ENCODE measurements at regions not wholly inside any gene's neighbourhood (a gene's known extent, or its start where the extent isn't known, plus 50 kb on each side); places are given as distances from the start of the nearest gene placed in this dataset.
A peak's percentile ranks its signal among the peaks of the same experiment; 100 is the strongest.

- ChIA-PET CTCF (ENCODE audit: low intra/inter-chr PET ratio, low total read pairs) (no interaction called here), POLR2A (no interaction called here)
- peak; percentile 8 for DNase-seq (ENCODE audit: low spot score)
- Histone ChIP-seq H4K20me1 (ENCODE audit: insufficient read depth, low read length) (no peaks in the 10 kb centered on the region), H2AFZ (ENCODE audit: low read length) (no peak overlapping the region), H3K4me1 (ENCODE audit: insufficient read depth, low read length) (no peaks in the 10 kb centered on the region), H3K27ac (ENCODE audit: extremely low read length, insufficient read depth, low read length) (no peak overlapping the region), H3K36me3 (replicated peaks in 1 of 2; ENCODE audit: control insufficient read depth in 1 of 2, insufficient read depth in 2 of 2, low read length in 2 of 2) (no peaks in the 10 kb centered on the region), H3K27me3 (ENCODE audit: control insufficient read depth in 1 of 2, insufficient read depth in 2 of 2, low read length in 2 of 2) (peaks cover 1 to 28% of the 10 kb centered on the region in 2 experiments; a peak in 3 of 5 replicates), H3K4me3 (replicated peaks in 1 of 3; ENCODE audit: insufficient read depth in 1 of 3, low read depth in 2 of 3, low read length in 3 of 3) (no peak overlapping the region), H3K9ac (ENCODE audit: insufficient read depth, low read depth, low read length) (no peak overlapping the region), H3K4me2 (ENCODE audit: low read depth, low read length) (no peak overlapping the region), H3K9me3 (ENCODE audit: low read length) (no peaks in the 10 kb centered on the region), H3K79me2 (ENCODE audit: insufficient read depth, low read length) (no peaks in the 10 kb centered on the region)
- WGBS (ENCODE audit: low lambda C conversion rate): under 1% methylated on average over 5 of the region's 11 CpGs
- FAIRE-seq: no peak
- BruUV-seq (replicated peaks): no TSS peak
- TF ChIP-seq ZNF3 (CRISPR knock-in tag; IDR thresholded peaks at IDR 0.05) (peak; percentile 50; the same call in 1 of the 2 replicates), CTCF (CRISPR knock-in tag; IDR thresholded peaks at IDR 0.05) (peak; percentile 58), SMC3 (IDR thresholded peaks at IDR 0.05; ENCODE audit: low read length) (peak; percentile 32; the same call in 1 of the 2 replicates), SNAPC4 (CRISPR knock-in tag; IDR thresholded peaks at IDR 0.05) (no peak), CEBPB (IDR thresholded peaks at IDR 0.05; ENCODE audit: borderline replicate concordance, low read depth, low read length) (peak; percentile 25; the same call in 1 of the 2 replicates)
- ATAC-seq: peak; percentile 81
- in situ Hi-C loops (cut with HindIII; ENCODE audit: extremely low pct_ligation_motif_present, low pct_unique_long_range_greater_than_20kb) (no loop called here), intact Hi-C loops (cut with micrococcal nuclease; ENCODE audit: unreplicated experiment) (no loop called here)
These were observed 104.4 kb upstream of the SALL3 start for GRCh38 chr18:78875016-78875777.

All from HepG2 (cell line).